ENCODE measurements at regions not wholly inside any gene's neighbourhood (a gene's known extent, or its start where the extent isn't known, plus 50 kb on each side); places are given as distances from the start of the nearest gene placed in this dataset.
"Not testable (repeated sequence)": the region's sequence is repeated elsewhere in the genome, so short reads cannot be mapped to it uniquely, and the experiment has no call there.

DNA sequence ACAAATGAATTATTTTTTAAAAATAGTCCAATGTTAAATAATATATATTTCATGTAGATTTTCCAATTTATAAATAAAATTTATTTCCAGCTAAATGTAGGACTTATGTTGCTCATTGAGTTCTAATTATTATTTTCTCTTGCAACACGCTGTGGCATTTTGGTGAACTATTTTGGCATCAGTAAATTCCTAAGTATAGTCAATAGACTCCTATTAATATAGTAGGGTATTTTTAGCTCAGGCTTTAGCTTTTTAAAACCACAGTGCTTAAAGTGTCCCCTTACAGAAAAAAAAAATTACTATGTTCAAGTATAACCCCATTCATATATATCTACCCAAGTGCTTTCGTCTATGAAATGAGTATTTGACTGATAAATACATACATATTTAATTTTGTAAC is 919.2 kb upstream of the SOX9 start:
- no peak overlapping the region for H3K4me3 ChIP-seq (ENCODE audit: low read depth, low read length)
- 86% methylated on average over 2 of the region's 2 CpGs for WGBS
- H3K27ac ChIP-seq (ENCODE audit: low read depth), result no peak overlapping the region
- H3K4me1 ChIP-seq (ENCODE audit: insufficient read depth), result no peaks in the 10 kb centered on the region
- H3K36me3 ChIP-seq (ENCODE audit: insufficient read depth), result no peaks in the 10 kb centered on the region
- DNase-seq (ENCODE audit: extremely low spot score), result no peak

DNA sequence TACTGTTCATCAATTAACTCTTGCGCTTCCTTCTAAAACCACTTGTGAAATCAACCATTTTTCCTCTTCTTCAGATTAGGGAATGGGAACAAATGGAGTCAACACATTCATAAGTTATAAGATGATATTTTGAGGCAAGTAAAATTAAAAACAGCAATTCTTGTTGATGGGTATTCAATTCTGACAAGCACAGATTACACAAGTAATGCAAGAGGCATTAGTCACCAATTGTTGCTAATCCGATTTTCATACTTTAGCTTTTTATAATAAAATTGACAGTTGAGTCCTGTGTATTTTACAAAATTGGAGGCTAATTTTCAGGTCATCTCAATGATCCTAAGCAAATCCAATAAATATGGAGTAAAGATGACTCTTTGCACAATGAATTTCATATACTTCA is 918.4 kb upstream of the SOX9 start:
- H3K36me3 ChIP-seq (ENCODE audit: insufficient read depth), result no peaks in the 10 kb centered on the region
- 93% methylated on average over 2 of the region's 2 CpGs for WGBS
- no peak overlapping the region for H3K4me3 ChIP-seq (ENCODE audit: low read depth, low read length)
- H3K4me1 ChIP-seq (ENCODE audit: insufficient read depth), result no peaks in the 10 kb centered on the region
- no peak overlapping the region for H3K27ac ChIP-seq (ENCODE audit: low read depth)
- DNase-seq (ENCODE audit: extremely low spot score), result no peak

DNA sequence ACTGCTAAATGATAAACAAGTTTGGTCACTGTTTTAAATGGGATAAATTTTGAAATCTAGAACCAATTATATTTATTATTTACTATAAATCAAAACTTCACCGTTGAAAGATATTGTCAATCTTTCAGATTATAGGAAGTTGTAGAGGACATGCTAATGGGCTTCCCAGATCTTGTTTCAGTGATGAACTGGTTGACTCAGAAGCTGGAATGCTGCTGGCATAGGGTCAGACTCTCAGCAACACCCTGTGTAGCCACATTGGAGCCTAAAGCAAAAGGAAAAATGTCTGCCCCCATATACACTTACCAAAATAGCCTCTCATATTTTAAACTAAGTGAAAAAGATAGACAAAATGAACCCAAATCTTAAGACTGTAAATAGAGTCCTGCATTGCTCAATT is 916.9 kb upstream of the SOX9 start:
- Histone ChIP-seq H3K27ac (ENCODE audit: low read depth) (no peak overlapping the region), H3K4me3 (ENCODE audit: low read depth, low read length) (no peak overlapping the region), H3K36me3 (ENCODE audit: insufficient read depth) (no peaks in the 10 kb centered on the region), H3K4me1 (ENCODE audit: insufficient read depth) (no peaks in the 10 kb centered on the region)
- WGBS, result 92% methylated on average over 1 of the region's 1 CpG
- DNase-seq (ENCODE audit: extremely low spot score), result no peak

DNA sequence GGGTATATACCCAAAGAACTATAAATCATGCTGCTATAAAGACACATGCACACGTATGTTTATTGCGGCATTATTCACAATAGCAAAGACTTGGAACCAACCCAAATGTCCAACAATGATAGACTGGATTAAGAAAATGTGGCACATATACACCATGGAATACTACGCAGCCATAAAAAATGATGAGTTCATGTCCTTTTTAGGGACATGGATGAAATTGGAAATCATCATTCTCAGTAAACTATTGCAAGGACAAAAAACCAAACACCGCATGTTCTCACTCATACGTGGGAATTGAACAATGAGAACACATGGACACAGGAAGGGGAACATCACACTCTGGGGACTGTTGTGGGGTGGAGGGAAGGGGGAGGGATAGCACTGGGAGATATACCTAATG is 914.9 kb upstream of the SOX9 start:
- 92% methylated on average over 3 of the region's 5 CpGs for WGBS
- not testable (repeated sequence) for DNase-seq (ENCODE audit: extremely low spot score); H3K27ac ChIP-seq (ENCODE audit: low read depth); H3K36me3 ChIP-seq (ENCODE audit: insufficient read depth); H3K4me3 ChIP-seq (ENCODE audit: low read depth, low read length); H3K4me1 ChIP-seq (ENCODE audit: insufficient read depth)

DNA sequence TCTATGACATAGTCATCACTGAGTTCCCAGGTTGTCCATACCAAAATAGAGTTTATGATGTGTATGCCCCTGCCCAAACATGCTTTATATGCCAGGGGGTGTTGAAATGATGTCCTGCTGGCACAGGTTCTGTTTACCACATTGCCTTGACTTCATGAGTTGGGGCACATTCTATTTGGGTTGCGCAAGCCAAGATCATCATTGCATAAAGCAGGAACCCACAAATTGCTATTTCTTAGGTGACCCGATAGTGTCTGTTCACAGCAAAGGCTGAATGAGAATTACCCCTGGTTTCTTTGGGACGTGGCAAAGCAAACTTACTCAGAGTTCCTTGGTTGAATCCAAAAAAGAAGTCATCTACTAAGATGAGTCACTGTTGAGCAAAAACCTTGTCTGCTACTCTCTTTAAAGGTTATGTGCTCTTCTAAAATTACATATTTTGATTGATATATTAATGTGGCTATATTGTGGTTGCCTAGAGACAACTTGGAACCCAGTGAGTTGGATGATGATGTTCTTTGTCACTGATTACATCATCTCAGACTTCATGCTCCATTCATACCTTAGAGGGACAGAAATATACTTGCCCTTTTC is 912.6 kb upstream of the SOX9 start:
- WGBS, result 84% methylated on average over 3 of the region's 3 CpGs

DNA sequence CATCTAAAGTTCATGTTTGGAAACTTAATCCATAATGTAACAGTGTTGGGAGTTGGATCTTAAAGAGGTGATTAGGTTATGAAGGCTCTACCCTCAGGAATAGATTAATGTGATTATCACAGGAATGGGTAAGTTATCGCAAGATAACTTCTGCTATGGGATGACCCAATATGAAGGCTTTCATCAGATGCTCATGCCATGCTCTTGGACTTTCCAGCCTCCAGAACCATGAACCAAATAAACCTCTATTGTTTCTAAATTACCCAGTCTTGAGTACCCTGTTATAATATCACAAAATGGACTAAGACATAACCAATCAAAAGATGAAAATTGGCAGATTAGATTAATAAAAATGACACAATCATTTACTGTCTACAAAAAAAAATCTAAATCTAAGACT is 906.9 kb upstream of the SOX9 start:
- 96% methylated on average over 1 of the region's 1 CpG for WGBS
- H3K36me3 ChIP-seq (ENCODE audit: insufficient read depth), result no peaks in the 10 kb centered on the region
- no peak for DNase-seq (ENCODE audit: extremely low spot score)
- H3K27ac ChIP-seq (ENCODE audit: low read depth), result no peak overlapping the region
- H3K4me1 ChIP-seq (ENCODE audit: insufficient read depth), result no peaks in the 10 kb centered on the region
- H3K4me3 ChIP-seq (ENCODE audit: low read depth, low read length), result no peak overlapping the region

More for the DNA sequence above, 912.6 kb upstream of the SOX9 start:
- no peak overlapping the region for H3K27ac ChIP-seq (ENCODE audit: low read depth)
- H3K4me3 ChIP-seq (ENCODE audit: low read depth, low read length), result no peak overlapping the region
- DNase-seq (ENCODE audit: extremely low spot score), result no peak
- no peaks in the 10 kb centered on the region for H3K36me3 ChIP-seq (ENCODE audit: insufficient read depth)
- H3K4me1 ChIP-seq (ENCODE audit: insufficient read depth), result no peaks in the 10 kb centered on the region

DNA sequence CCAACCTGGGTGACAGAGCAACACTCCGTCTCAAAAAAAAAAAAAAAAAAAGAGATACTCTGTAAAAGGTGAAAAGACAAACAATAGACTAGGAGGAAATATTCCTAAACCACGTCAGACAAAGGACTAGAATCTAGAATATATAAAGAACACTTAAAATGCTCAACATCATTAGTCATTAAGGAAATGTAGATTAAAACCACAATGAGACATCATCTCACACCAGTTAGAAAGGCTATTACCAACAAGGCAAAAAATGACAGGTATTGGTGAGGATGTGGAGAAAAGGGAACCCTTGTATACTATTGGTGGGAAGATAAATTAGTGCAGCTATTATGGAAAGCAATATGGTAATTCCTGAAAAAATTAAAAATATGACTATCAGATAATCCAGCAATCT is 903.1 kb upstream of the SOX9 start:
- Histone ChIP-seq H3K27ac (ENCODE audit: low read depth) (no peak overlapping the region), H3K4me1 (ENCODE audit: insufficient read depth) (no peaks in the 10 kb centered on the region), H3K36me3 (ENCODE audit: insufficient read depth) (no peaks in the 10 kb centered on the region), H3K4me3 (ENCODE audit: low read depth, low read length) (no peak overlapping the region)
- no peak for DNase-seq (ENCODE audit: extremely low spot score)
- WGBS, result 91% methylated on average over 2 of the region's 2 CpGs

DNA sequence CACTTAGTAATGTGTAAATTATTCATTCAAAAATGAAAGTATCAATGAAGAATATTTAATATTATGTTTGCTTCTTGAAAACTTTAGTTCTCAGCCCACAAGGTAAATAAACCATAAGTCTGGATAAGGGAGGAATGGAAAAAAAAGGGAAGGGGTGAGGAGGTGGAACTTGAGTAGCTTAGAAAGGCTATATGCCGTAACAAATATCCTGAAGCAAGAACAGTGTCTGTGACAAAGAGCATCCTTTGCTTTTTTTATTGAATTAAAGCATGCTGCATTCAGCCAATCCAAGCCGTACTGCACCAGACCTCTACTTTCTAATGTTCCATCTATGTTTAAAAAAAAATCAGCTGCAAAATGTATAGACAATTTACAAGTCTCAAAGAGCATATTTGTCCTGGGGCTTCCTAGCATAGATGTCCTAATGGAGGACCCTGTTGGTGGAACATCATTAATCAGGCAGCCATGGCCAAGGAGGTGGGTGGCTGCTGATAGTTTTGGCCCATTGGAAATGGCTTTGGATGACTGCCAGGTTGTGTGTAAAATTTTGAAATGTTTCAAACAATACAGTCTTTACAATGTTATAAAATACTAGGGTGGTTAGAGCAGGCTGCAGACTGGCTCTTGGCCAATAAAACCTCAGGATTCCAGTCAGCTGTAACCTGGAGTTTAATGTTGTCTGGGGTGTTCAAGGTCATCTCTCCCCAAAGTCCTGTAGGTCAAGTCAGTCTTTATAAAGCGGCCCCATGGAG is 895.8 kb upstream of the SOX9 start:
- Histone ChIP-seq H3K4me1 (ENCODE audit: insufficient read depth) (no peaks in the 10 kb centered on the region), H3K36me3 (ENCODE audit: insufficient read depth) (no peaks in the 10 kb centered on the region), H3K4me3 (ENCODE audit: low read depth, low read length) (no peak overlapping the region), H3K27ac (ENCODE audit: low read depth) (no peak overlapping the region)
- WGBS, result 47% methylated on average over 3 of the region's 3 CpGs
- DNase-seq (ENCODE audit: extremely low spot score), result no peak

DNA sequence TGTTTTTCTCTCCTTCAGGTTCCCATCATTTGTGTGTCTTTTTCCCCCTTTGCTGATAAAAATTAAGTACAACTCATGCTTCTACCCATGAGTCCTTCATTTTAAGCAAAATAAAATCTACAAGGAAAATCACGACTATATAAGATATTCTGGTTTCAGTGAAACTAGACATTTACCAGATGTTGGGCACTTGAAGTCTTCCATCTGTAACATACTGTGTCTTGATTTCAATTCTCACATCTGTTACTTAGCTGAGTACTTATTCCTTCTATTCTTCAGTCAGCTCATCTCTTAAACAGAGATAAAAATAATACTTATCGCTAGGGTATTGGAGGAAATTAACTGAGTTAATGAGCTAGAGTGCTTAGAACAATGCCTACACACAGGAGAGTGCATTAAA is 893.0 kb upstream of the SOX9 start:
- H3K4me1 ChIP-seq (ENCODE audit: insufficient read depth), result no peaks in the 10 kb centered on the region
- H3K36me3 ChIP-seq (ENCODE audit: insufficient read depth), result no peaks in the 10 kb centered on the region
- WGBS, result 35% methylated on average over 2 of the region's 2 CpGs
- no peak overlapping the region for H3K4me3 ChIP-seq (ENCODE audit: low read depth, low read length)
- H3K27ac ChIP-seq (ENCODE audit: low read depth), result no peak overlapping the region
- DNase-seq (ENCODE audit: extremely low spot score), result no peak

DNA sequence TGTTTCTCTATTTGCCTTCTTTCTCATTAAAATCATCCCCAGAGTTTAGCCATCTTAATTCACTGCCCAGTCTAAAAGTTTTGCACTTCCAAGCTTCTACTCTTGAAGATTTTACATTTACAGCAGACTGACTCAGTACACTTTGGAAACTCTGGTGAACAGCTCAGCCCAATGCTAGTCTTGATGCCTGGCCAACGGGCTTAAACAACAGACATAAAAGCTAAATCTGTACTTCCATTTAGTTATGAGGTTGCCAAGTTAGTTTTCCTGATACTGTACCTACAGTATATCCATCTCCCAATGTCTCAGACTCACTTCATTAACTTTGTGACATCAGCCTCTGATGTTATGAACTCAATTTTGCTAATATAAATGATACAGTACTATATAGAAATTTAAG is 891.8 kb upstream of the SOX9 start:
- Histone ChIP-seq H3K36me3 (ENCODE audit: insufficient read depth) (no peaks in the 10 kb centered on the region), H3K4me1 (ENCODE audit: insufficient read depth) (no peaks in the 10 kb centered on the region), H3K4me3 (ENCODE audit: low read depth, low read length) (no peak overlapping the region), H3K27ac (ENCODE audit: low read depth) (no peak overlapping the region)
- 26% methylated on average over 1 of the region's 1 CpG for WGBS
- DNase-seq (ENCODE audit: extremely low spot score), result no peak

DNA sequence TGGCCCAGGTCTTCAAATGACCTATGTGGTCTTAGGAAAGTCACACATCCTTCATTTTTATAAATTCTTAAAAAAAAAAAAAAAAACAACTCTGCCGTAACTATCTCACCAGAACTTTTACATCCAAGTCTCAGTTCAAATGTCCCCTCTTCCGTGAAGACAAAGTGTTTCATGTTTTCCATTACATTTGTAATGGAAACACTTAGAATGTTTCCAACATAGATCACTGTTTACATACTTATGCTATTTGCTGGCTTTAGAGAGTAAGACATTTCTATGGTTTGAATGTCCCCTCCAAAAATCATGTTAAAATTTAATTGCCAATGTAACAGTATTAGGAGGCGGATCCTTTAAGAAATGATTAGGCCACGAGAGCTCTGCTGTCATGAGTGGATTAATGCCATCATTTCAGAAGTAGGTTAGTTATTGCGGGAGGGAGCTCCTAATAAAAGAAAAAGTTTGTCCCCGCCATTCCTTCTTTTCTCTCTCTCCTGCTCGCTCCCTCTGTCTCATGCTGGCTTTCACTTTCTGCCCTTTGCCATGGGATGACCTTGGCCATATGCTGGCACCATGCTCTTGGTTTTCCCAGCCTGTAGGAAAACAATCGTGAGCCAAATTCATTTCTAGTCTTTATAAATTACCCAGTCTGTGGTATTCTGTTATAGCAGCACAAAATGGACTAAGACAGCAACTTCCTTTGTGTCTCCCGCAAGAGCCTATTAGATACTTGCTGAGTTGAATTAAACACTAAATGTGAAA is 887.8 kb upstream of the SOX9 start:
- DNase-seq (ENCODE audit: extremely low spot score), result no peak
- H3K4me3 ChIP-seq (ENCODE audit: low read depth, low read length), result no peak overlapping the region
- WGBS, result 81% methylated on average over 9 of the region's 9 CpGs
- H3K4me1 ChIP-seq (ENCODE audit: insufficient read depth), result no peaks in the 10 kb centered on the region
- no peaks in the 10 kb centered on the region for H3K36me3 ChIP-seq (ENCODE audit: insufficient read depth)
- H3K27ac ChIP-seq (ENCODE audit: low read depth), result no peak overlapping the region

DNA sequence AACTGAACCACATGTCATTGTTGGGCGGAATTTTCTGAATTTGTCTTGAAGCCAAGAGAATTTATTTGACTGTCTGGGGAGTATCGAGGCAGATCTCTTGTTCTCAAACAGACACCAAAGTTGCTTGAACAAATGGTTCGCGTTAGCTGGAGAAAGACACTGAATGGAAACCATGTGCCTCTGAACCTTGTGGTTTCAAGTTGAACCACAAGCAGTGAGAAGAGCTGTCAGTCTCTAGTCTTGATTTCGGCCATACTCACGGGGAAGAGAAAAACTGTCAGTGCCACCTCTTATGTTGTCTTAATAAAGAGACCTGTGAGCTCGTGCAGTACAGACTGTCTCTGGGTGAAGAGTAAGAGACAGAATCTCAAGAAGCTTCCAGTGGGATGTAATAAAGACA is 886.5 kb upstream of the SOX9 start:
- Histone ChIP-seq H3K4me1 (ENCODE audit: insufficient read depth) (no peaks in the 10 kb centered on the region), H3K36me3 (ENCODE audit: insufficient read depth) (no peaks in the 10 kb centered on the region), H3K27ac (ENCODE audit: low read depth) (no peak overlapping the region), H3K4me3 (ENCODE audit: low read depth, low read length) (no peak overlapping the region)
- 81% methylated on average over 7 of the region's 7 CpGs for WGBS
- no peak for DNase-seq (ENCODE audit: extremely low spot score)

DNA sequence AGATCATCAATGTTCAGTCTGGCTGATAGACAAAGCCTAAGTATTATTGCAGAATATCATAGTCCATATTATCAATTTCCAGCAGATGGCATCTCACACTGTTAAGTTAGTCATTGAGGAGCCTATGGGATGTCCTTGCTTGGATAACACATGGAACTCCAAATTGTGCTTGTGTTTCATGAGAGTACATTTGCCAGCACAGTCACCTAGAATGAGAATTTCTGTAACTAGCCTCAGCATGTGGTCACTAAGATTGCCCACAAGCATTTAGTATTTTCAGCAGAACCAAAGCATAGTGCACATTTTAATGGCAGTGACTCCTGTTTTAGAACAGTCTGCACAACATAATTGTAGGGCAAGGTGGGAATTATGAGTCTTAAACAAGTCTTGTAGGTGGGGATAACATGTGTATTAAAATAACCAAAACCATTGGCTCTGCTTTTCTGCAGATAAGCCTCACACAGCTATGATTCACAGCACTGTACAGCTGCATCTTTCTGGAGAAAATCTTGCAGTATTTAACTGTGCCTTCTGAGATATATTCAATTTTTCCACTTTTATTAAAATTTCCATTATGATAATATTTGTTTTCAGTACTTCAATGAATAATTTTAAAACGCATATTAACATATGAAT is 882.8 kb upstream of the SOX9 start:
- H3K27ac ChIP-seq (ENCODE audit: low read depth), result no peak overlapping the region
- DNase-seq (ENCODE audit: extremely low spot score), result no peak
- H3K4me3 ChIP-seq (ENCODE audit: low read depth, low read length), result no peak overlapping the region
- WGBS, result 76% methylated on average over 1 of the region's 1 CpG
- no peaks in the 10 kb centered on the region for H3K36me3 ChIP-seq (ENCODE audit: insufficient read depth)
- H3K4me1 ChIP-seq (ENCODE audit: insufficient read depth), result no peaks in the 10 kb centered on the region

Data from urinary bladder (tissue), 3 donors.